ENCODE measurements at regions not wholly inside any gene's neighbourhood (a gene's known extent, or its start where the extent isn't known, plus 50 kb on each side); places are given as distances from the start of the nearest gene placed in this dataset.

GRCh38 chr17:55668312-55668920 lies 54.2 kb downstream of the TMEM100 start:
- no peak overlapping the region for H3K4me3 ChIP-seq (ENCODE audit: low read depth, low read length)
- ChIA-PET CTCF (interaction anchor here (0.8 to 1.1 kb wide), 3 partner anchors 27 to 56 kb away, joined by 3 to 4 read pairs (median 4); no protein-coding TSS in a partner anchor), POLR2A (no interaction called here)

GRCh38 chr17:55666806-55667205 lies 55.9 kb downstream of the TMEM100 start:
- no peak overlapping the region for H3K4me3 ChIP-seq (ENCODE audit: low read depth, low read length)
- H3K36me3 ChIP-seq (ENCODE audit: control insufficient read depth in 2 of 2, insufficient read depth in 1 of 2, low read length in 2 of 2) = no peaks in the 10 kb centered on the region
- CTCF ChIA-PET = no interaction called here
- POLR2A ChIA-PET = no interaction called here
- H3K27ac ChIP-seq (ENCODE audit: extremely low read depth, low read depth, low read length) = no peak overlapping the region
- H3K4me1 ChIP-seq (ENCODE audit: control insufficient read depth, insufficient read depth, low read length) = no peaks in the 10 kb centered on the region
- no peaks in the 10 kb centered on the region for H3K9me3 ChIP-seq (ENCODE audit: control insufficient read depth, insufficient read depth, low read depth, low read length)
- no peak for TF ChIP-seq GLIS2 (tag by site-specific recombination; IDR thresholded peaks at IDR 0.05)
- no peak for TF ChIP-seq ZNF76 (tag by site-specific recombination; IDR thresholded peaks at IDR 0.05; ENCODE audit: borderline replicate concordance, low read depth)
- no peak for TF ChIP-seq ZNF658 (tag by site-specific recombination; IDR thresholded peaks at IDR 0.05)
- no peak for TF ChIP-seq MEIS1 (CRISPR knock-in tag; IDR thresholded peaks at IDR 0.05; ENCODE audit: borderline replicate concordance)
- no peak for TF ChIP-seq ZNF155 (tag by site-specific recombination; IDR thresholded peaks at IDR 0.05)
- no peak for TF ChIP-seq ZNF785 (tag by site-specific recombination; IDR thresholded peaks at IDR 0.05)
- no peak for TF ChIP-seq ZNF48 (tag by site-specific recombination; IDR thresholded peaks at IDR 0.05)
- TF ChIP-seq PRDM1 (tag by site-specific recombination; IDR thresholded peaks at IDR 0.05) = no peak
- TF ChIP-seq MYNN (tag by site-specific recombination; IDR thresholded peaks at IDR 0.05; ENCODE audit: borderline replicate concordance) = no peak
- TF ChIP-seq KLF1 (tag by site-specific recombination; IDR thresholded peaks at IDR 0.05) = no peak
- TF ChIP-seq ZNF555 (tag by site-specific recombination; conservative IDR thresholded peaks at IDR 0.05) = no peak
- no peak for TF ChIP-seq ZNF621 (tag by site-specific recombination; IDR thresholded peaks at IDR 0.05)
- TF ChIP-seq ZNF426 (tag by site-specific recombination; IDR thresholded peaks at IDR 0.05) = no peak
- no peak for TF ChIP-seq ZNF341 (tag by site-specific recombination; IDR thresholded peaks at IDR 0.05; ENCODE audit: low read depth)

More at GRCh38 chr17:55668312-55668920, 54.2 kb downstream of the TMEM100 start:
- no peak overlapping the region for H3K27ac ChIP-seq (ENCODE audit: extremely low read depth, low read depth, low read length)
- no peaks in the 10 kb centered on the region for H3K4me1 ChIP-seq (ENCODE audit: control insufficient read depth, insufficient read depth, low read length)
- no peaks in the 10 kb centered on the region for H3K36me3 ChIP-seq (ENCODE audit: control insufficient read depth in 2 of 2, insufficient read depth in 1 of 2, low read length in 2 of 2)
- no peak for TF ChIP-seq PBX3 (CRISPR knock-in tag; IDR thresholded peaks at IDR 0.05)
- no peak for TF ChIP-seq ZNF837 (tag by site-specific recombination; IDR thresholded peaks at IDR 0.05)
- no peak for TF ChIP-seq ZNF600 (tag by site-specific recombination; IDR thresholded peaks at IDR 0.05)
- TF ChIP-seq ZNF132 (tag by site-specific recombination; IDR thresholded peaks at IDR 0.05; ENCODE audit: borderline replicate concordance) = no peak
- TF ChIP-seq, protein P1, sequence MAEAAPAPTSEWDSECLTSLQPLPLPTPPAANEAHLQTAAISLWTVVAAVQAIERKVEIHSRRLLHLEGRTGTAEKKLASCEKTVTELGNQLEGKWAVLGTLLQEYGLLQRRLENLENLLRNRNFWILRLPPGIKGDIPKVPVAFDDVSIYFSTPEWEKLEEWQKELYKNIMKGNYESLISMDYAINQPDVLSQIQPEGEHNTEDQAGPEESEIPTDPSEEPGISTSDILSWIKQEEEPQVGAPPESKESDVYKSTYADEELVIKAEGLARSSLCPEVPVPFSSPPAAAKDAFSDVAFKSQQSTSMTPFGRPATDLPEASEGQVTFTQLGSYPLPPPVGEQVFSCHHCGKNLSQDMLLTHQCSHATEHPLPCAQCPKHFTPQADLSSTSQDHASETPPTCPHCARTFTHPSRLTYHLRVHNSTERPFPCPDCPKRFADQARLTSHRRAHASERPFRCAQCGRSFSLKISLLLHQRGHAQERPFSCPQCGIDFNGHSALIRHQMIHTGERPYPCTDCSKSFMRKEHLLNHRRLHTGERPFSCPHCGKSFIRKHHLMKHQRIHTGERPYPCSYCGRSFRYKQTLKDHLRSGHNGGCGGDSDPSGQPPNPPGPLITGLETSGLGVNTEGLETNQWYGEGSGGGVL (tag by site-specific recombination; IDR thresholded peaks at IDR 0.05) = no peak
- TF ChIP-seq ZNF704 (tag by site-specific recombination; IDR thresholded peaks at IDR 0.05) = no peak
- no peak for TF ChIP-seq ZNF555 (tag by site-specific recombination; conservative IDR thresholded peaks at IDR 0.05)
- TF ChIP-seq MEIS1 (CRISPR knock-in tag; IDR thresholded peaks at IDR 0.05; ENCODE audit: borderline replicate concordance) = no peak
- TF ChIP-seq ZNF223 (tag by site-specific recombination; IDR thresholded peaks at IDR 0.05) = no peak
- TF ChIP-seq, protein P2, sequence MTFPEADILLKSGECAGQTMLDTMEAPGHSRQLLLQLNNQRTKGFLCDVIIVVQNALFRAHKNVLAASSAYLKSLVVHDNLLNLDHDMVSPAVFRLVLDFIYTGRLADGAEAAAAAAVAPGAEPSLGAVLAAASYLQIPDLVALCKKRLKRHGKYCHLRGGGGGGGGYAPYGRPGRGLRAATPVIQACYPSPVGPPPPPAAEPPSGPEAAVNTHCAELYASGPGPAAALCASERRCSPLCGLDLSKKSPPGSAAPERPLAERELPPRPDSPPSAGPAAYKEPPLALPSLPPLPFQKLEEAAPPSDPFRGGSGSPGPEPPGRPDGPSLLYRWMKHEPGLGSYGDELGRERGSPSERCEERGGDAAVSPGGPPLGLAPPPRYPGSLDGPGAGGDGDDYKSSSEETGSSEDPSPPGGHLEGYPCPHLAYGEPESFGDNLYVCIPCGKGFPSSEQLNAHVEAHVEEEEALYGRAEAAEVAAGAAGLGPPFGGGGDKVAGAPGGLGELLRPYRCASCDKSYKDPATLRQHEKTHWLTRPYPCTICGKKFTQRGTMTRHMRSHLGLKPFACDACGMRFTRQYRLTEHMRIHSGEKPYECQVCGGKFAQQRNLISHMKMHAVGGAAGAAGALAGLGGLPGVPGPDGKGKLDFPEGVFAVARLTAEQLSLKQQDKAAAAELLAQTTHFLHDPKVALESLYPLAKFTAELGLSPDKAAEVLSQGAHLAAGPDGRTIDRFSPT (tag by site-specific recombination; IDR thresholded peaks at IDR 0.05) = no peak
- no peak for TF ChIP-seq ZNF610 (tag by site-specific recombination; IDR thresholded peaks at IDR 0.05; ENCODE audit: borderline replicate concordance)
- no peak for TF ChIP-seq KLF10 (tag by site-specific recombination; IDR thresholded peaks at IDR 0.05)
- no peak for TF ChIP-seq IKZF3 (tag by site-specific recombination; IDR thresholded peaks at IDR 0.05)
- no peak for TF ChIP-seq ZNF654 (tag by site-specific recombination; IDR thresholded peaks at IDR 0.05; ENCODE audit: low read depth)
- TF ChIP-seq, protein P3, sequence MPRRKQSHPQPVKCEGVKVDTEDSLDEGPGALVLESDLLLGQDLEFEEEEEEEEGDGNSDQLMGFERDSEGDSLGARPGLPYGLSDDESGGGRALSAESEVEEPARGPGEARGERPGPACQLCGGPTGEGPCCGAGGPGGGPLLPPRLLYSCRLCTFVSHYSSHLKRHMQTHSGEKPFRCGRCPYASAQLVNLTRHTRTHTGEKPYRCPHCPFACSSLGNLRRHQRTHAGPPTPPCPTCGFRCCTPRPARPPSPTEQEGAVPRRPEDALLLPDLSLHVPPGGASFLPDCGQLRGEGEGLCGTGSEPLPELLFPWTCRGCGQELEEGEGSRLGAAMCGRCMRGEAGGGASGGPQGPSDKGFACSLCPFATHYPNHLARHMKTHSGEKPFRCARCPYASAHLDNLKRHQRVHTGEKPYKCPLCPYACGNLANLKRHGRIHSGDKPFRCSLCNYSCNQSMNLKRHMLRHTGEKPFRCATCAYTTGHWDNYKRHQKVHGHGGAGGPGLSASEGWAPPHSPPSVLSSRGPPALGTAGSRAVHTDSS (tag by site-specific recombination; IDR thresholded peaks at IDR 0.05) = no peak
- H3K9me3 ChIP-seq (ENCODE audit: control insufficient read depth, insufficient read depth, low read depth, low read length) = no peaks in the 10 kb centered on the region

Measured in HEK293 (cell line).